GM23338 (cell line): ENCODE measurements at regions not wholly inside any gene's neighbourhood (a gene's known extent, or its start where the extent isn't known, plus 50 kb on each side); places are given as distances from the start of the nearest gene placed in this dataset.

ENCODE experiments used
- CREB1 ChIP-seq: fragments of 250-450 bp; sonication (Bioruptor Pico); IDR thresholded peaks from 2 replicates; pipeline ENCODE4 v1.5.0; 2020; ENCODE audit warnings: low read depth, mild to moderate bottlenecking, moderate library complexity
- CTCF ChIP-seq, 2 experiments: fragments of 200-600 bp in 1 of 2; sonication (generic) in 1 of 2; conservative IDR thresholded peaks; 2 replicates each; pipeline versions ENCODE4 v1.5.1 to v1.6.1; 2016 to 2017; ENCODE audit warnings: antibody characterized with exemption in 2 of 2, low read depth in 2 of 2, mild to moderate bottlenecking in 2 of 2, moderate library complexity in 1 of 2
- ETS1 ChIP-seq: IDR thresholded peaks from 2 replicates; pipeline ENCODE4 v1.6.1; 2016; ENCODE audit warnings: antibody characterized with exemption
- EZH2 ChIP-seq: fragments of 200-600 bp; sonication (generic); IDR thresholded peaks from one replicate; pipeline ENCODE4 v1.8.0; 2017; ENCODE audit warnings: antibody characterized with exemption, mild to moderate bottlenecking, low read depth; ENCODE audit not compliant: unreplicated experiment
- EZH2phosphoT487 ChIP-seq: fragments of 200-600 bp; sonication (generic); IDR thresholded peaks from one replicate; pipeline ENCODE4 v1.8.1; 2018; ENCODE audit warnings: antibody characterized with exemption; ENCODE audit not compliant: unreplicated experiment
- JUNB ChIP-seq: IDR thresholded peaks from one replicate; pipeline ENCODE4 v1.6.1; 2016; ENCODE audit warnings: antibody characterized with exemption; ENCODE audit not compliant: unreplicated experiment
- NANOG ChIP-seq: IDR thresholded peaks from 2 replicates; pipeline ENCODE4 v1.6.1; 2016; ENCODE audit warnings: antibody characterized with exemption, borderline replicate concordance
- POLR2AphosphoS5 ChIP-seq: IDR thresholded peaks from 2 replicates; pipeline ENCODE4 v1.6.1; 2016; ENCODE audit warnings: antibody characterized with exemption, low read depth
- REST ChIP-seq: IDR thresholded peaks from one replicate; pipeline ENCODE4 v1.6.1; 2018; ENCODE audit warnings: antibody characterized with exemption; ENCODE audit not compliant: unreplicated experiment
- STAT1 ChIP-seq: IDR thresholded peaks from one replicate; pipeline ENCODE4 v1.6.1; 2016; ENCODE audit warnings: antibody characterized with exemption; ENCODE audit not compliant: unreplicated experiment
- ZNF114 ChIP-seq: fragments of 250-450 bp; sonication (Bioruptor Pico); IDR thresholded peaks from 2 replicates; pipeline ENCODE4 v1.5.0; 2020; ENCODE audit warnings: mild to moderate bottlenecking, moderate library complexity
- ZNF331 ChIP-seq: fragments of 250-450 bp; sonication (Bioruptor Pico); IDR thresholded peaks from 2 replicates; pipeline ENCODE4 v1.5.0; 2020; ENCODE audit warnings: low read depth, mild to moderate bottlenecking, moderate library complexity
- ZNF462 ChIP-seq: fragments of 250-450 bp; sonication (Bioruptor Pico); IDR thresholded peaks from 2 replicates; pipeline ENCODE4 v1.5.0; 2020; ENCODE audit warnings: mild to moderate bottlenecking, moderate library complexity

- TF ChIP-seq EZH2 (no peak), CTCF (conservative IDR thresholded peaks at IDR 0.05; ENCODE audit: low read depth in 2 of 2) (no peak), POLR2AphosphoS5 (no peak), JUNB (no peak), EZH2phosphoT487 (no peak), ZNF331 (CRISPR knock-in tag) (no peak), REST (no peak), CREB1 (CRISPR knock-in tag) (no peak), ZNF114 (CRISPR knock-in tag) (no peak), ETS1 (no peak), STAT1 (no peak), NANOG (no peak), ZNF462 (CRISPR knock-in tag) (no peak)
Measured at GRCh38 chr15:26070095-26070532, 207.0 kb upstream of the ATP10A start.
